GM21529 (cell line): ENCODE measurements at regions not wholly inside any gene's neighbourhood (a gene's known extent, or its start where the extent isn't known, plus 50 kb on each side); places are given as distances from the start of the nearest gene placed in this dataset.

Source experiments
- ATAC-seq: cut with Tn5 transposase; IDR thresholded peaks from one replicate; pipeline ENCODE4 v1.9.1; 2021; ENCODE audit not compliant: unreplicated experiment

DNA sequence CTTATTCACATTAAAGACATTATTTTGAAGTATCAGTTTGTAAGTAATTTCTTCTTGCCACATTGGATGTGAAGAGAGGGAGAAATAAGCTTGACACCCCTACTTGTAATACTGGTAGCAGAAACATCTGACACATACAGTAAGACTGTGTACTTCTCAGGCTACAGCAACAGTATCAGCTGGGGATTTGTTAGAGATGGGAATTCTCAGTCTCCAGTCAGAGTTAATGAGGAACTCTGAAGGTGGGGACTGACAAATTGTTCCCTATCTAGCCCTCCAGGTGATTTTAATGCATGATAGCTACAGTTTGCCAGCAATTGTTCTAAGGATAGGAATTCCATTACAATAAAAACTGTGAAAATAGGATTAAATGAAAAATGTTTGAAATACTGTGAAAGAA is 524.8 kb downstream of the PRR16 start:
- ATAC-seq = no peak

DNA sequence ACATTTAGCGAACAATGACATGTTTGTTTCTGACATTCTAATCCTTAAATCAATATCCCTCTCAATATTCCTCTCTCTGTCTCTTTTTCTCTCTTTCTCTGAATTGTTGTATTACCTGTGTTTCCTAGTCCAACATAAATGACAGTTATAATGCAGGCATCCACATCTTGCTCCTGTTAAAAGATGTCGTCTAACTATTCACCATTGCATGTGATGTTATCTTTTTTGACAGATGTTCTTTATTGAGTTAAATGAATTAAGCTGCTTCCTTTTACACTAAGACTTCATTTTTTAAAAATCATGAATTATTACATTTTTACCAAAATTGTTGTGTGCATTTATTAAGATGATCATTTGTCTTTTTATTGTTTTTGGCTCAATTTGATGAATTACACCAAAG is 527.5 kb downstream of the PRR16 start:
- ATAC-seq = no peak

GRCh38 chr5:120994112-120994511 is 530.0 kb downstream of the PRR16 start:
- ATAC-seq = no peak

DNA sequence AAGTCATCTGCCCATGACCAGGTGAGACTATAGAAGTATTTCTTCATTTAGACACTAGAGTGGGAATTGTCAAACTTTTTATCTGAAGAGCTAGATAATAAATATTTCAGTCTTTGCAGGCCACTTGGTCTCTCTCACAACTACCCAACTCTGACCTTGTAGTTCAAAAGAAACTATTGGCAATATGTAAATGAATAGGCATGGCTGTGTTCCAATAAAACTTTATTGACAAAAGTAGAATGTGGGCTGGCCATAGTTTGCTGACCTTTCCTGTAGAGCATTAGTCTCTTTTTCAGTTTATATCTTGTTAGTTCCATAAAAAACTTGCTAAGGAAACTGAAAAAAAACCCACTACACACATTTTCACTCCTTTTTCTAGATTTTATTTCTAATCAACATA is 535.5 kb downstream of the PRR16 start:
- no peak for ATAC-seq

DNA sequence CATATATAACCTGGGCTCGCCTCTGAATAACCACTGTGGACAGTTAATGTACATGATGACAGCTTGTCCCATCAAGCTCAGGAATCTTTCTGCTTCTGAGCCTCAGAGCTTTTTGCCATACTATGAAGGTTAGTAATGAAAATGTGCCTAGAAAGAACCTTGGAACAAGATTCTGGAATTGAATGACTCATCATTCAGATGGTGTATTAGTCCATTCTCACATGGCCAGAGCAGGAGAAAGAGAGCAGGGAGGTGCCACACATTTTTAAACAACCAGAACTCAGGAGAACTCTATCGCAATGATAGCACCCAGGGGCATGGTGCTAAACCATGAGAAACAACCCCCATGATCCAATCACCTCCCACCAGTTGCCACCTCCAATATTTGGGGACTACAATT is 542.1 kb downstream of the PRR16 start:
- no peak for ATAC-seq

DNA sequence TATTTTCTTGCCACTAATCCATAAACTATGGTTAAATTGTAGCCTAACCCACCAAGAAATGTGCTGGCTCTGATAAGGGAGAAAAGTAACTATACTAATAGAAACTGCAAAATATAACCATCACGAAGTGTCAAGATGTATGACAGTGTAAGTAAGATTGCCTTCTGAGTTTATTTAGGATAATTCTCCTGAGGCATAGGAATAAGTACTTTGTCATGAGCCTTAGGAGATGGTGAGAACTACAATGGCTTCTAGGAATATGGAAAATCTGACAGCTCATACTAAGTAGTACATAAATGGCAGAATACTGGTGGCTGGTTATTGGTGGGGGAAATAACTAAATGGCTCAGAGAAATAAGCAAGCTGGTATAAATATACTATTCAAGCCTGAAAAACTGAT is 543.9 kb downstream of the PRR16 start:
- ATAC-seq = no peak

DNA sequence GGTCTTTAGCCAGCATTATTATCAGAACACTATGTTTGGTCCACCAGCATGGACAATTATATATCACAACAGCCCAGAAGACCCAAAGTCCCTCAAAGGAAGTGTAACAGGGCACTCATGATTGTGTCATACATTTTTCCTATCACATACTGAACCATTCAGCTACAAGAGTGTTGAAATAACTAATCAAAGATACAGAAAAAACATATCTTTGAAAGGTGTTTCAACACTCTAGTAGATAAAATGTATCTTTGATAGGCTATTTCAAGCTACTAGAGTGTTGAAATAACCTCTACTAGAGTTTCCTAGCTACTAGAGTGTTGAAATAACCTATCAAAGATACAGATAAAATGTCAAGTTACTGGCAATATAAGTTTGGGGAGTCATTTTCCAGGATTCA is 545.0 kb downstream of the PRR16 start:
- no peak for ATAC-seq

DNA sequence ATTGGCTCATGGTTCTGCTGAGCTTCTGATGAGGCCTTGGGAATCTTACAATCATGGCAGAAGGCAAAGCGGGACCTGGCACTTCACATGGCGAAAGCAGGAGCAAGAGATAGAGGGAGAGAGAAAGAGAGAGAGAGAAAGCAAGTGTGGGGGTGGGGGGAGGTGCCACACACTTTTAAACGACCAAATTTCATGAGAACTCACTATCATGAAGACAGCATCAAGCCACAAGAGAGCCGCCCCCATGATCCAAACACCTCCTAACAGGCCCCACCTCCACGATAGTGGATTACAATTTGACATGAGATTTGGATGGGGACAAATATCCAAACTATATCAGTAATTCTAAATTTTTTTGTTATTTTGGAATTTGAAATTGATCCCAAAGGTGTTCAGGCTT is 553.9 kb downstream of the PRR16 start:
- ATAC-seq = no peak

GRCh38 chr5:121019106-121019505 is 555.0 kb downstream of the PRR16 start:
- ATAC-seq = no peak

DNA sequence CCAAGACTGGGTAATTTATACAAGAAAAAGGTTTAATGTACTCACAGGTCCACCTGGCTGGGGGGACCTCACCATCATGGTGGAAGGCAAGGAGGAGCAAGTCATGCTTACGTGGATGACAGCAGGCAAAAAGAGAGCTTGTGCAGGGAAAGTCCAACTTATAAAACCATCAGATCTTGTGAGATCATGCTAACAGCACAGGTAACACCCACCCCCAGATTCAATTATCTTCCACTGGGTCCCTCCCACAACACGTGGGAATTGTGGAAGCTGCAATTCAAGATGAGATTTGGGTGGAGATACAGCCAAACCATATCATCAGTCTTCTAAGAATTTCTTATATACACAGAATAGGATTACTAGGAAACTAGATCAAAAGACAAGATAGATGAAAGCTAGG is 555.6 kb downstream of the PRR16 start:
- no peak for ATAC-seq

DNA sequence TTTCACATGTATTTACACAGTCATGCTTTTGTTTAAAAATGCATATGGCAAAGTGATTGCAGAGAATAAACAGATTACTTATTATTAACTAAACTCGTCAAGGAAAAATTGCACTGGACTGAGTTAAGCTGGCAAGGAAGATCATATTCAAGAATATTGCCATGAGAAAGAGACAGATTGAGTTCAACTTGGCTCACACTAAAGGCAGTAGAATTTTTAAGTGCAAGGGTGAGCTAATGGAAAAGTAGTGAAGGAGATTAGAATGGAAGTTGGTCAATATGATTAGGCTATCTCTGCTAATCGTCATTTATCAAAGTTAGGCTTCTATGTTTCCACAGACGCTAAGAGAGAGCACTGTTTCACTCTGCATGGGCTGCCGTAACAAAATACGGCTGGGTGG is 557.6 kb downstream of the PRR16 start:
- no peak for ATAC-seq

DNA sequence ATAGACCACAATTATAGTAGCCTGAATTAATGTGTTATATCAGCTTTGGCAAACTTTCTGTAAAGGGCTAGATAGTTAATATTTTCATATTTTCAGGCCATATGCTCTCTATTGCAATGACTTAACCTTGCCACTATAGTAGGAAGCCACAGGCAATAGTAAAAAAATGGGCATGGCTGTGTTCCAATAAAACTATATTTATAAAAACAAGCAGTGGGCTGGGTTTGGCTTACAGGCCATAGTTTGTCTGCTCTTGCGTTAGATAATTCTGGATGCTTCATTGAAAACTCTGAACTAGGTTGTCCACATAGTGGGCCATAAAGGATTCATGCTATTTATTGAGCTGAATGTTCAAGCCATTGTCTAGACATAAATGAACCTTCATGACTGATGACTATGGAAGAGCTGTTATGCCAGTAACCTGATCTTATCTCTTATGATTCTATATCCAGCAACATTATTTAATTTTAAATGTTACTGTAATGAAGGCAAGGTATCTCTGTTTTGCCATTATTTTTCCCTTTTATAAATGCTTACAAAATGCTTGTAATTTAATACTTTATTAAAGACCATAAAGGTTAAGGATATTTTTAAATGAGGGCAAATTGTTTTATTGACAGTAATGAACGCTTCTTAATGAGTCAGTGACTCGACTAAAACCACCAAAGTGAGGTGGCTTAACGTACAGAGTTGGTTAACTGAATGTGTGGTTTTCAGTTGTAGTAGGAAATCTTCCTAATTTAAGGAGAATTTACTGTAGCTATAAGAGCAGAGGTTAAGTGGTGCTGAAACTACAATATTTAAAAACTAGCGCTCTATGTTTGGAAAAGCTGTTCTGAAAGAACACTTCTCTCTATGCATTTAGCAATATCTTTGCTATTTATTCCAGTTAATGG is 560.6 kb downstream of the PRR16 start:
- no peak for ATAC-seq

GRCh38 chr5:121025671-121026070 is 561.6 kb downstream of the PRR16 start:
- ATAC-seq = no peak

DNA sequence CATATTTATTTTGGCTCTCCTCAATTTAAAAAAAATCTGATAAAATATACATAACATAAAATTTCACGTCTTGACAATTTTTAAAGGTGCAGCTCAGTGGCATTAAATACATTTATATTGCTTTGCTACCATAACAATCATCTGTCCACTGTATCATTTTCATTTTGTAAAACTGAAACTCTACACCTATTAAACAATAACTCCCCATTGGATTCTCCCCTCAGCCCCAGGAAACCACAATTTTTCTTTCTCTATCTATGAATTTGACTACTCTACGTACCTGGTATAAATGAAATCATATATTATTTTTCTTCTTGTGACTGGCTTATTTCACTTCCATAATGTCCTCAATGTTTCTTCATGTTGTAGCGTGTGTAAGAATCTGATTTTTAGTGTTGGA is 563.5 kb downstream of the PRR16 start:
- no peak for ATAC-seq

GRCh38 chr5:121029536-121030245 is 565.6 kb downstream of the PRR16 start:
- ATAC-seq = no peak

DNA sequence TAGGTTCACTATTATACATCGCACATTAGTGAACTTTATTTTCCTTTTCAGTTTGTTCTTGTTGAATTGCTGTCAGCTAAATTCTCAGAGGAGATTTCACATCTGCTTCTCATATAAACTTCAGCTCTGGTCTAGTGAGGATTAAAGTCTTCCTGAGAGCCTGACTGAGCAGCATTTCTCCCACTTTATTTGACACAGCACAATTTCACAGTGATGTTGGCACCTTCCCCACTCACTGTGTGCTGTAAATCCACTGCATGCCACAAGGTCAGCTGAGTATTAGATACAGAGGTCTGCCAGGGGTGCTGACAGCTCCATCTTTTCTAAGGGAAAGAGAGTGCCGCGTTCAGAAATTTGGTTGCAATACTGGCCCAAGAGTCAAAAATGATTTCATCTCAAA is 567.4 kb downstream of the PRR16 start:
- ATAC-seq = no peak

GRCh38 chr5:121033334-121033733 is 569.2 kb downstream of the PRR16 start:
- no peak for ATAC-seq

- no peak for ATAC-seq
These were observed 574.3 kb downstream of the PRR16 start for GRCh38 chr5:121038438-121038837.

GRCh38 chr5:121049971-121050370 is 585.9 kb downstream of the PRR16 start:
- no peak for ATAC-seq

DNA sequence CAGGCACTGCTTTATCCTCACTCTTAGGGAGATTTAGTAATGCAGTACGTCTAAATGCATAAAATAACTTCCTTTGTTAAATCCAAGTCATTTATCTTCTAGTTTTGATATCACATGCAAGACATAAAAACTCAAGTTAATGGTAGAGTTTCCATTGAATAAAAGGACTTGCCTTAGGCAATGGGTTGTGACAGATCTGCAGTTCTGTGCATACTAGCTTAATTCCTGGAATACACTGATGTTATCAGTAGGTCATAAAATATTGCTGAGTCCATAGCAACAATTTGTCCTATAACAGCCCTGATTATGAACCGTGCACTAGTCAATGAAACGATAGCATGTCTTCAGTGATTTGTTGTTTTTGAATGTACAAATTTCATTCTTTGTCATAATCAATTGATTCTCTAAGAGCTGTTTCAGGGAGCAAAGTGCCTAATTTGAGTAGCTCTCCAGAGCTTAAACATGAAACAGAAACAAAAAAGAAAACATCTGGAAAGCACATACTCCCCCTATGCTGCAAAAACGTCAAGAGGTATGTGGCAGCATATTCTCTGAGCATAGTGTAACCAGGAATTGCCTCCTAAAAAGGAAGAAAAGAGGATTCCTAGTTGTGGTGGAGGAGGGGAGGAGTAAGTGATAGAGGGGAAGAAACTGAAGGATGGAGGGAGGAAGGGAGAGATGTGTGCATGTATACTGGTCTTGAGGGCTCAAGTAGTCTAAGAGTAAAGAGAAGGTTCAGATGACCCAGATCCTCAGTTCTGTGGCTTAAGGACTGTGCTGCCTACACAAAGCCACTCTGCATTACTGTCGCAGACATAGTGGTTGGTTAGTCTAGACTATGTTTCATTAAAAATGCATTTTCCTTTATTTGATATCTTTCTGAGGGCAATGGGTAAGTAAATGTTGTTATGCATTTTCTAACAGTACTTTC is 589.2 kb downstream of the PRR16 start:
- no peak for ATAC-seq

- no peak for ATAC-seq
These were observed 591.5 kb downstream of the PRR16 start for GRCh38 chr5:121055586-121055985.
